Activated naive CD4-positive, alpha-beta T cell treated with anti-CD3 and anti-CD28 coated beads, Interleukin-2, amount 10 ng/mL, durations not matched to agents 7 days and 5 days (primary cell): ENCODE measurements at regions not wholly inside any gene's neighbourhood (a gene's known extent, or its start where the extent isn't known, plus 50 kb on each side); places are given as distances from the start of the nearest gene placed in this dataset.

ENCODE experiments used
- CTCF ChIA-PET: fragments of 350-600 bp; sonication (Branson Sonifier 250); formaldehyde crosslinking; loops from one replicate; lab custom pipeline; 2021; ENCODE audit warnings: antibody characterized with exemption; lab: Charles Lee
- DNase-seq: peaks from one replicate; pipeline ENCODE4 v3.0.0-alpha.2; 2020
- H3K27ac Mint-ChIP-seq: one replicate; pipeline ENCODE4 v1.8.0; 2021; ENCODE audit warnings: mild to moderate bottlenecking, moderate library complexity, mixed read lengths
- H3K27me3 Mint-ChIP-seq: one replicate; pipeline ENCODE4 v1.8.0; 2021; ENCODE audit warnings: mild to moderate bottlenecking, mixed read lengths
- H3K36me3 Mint-ChIP-seq: one replicate; pipeline ENCODE4 v1.8.0; 2021; ENCODE audit warnings: mixed read lengths
- H3K4me1 Mint-ChIP-seq: one replicate; pipeline ENCODE4 v1.8.0; 2021; ENCODE audit warnings: mixed read lengths
- H3K4me3 Mint-ChIP-seq: one replicate; pipeline ENCODE4 v1.8.0; 2021; ENCODE audit warnings: mild to moderate bottlenecking, moderate library complexity, mixed read lengths
- H3K9me3 Mint-ChIP-seq: one replicate; pipeline ENCODE4 v1.8.0; 2021; ENCODE audit warnings: mixed read lengths

GRCh38 chr4:157447195-157447594 is 226.7 kb downstream of the GRIA2 start:
- no peaks in the 10 kb centered on the region for H3K36me3 Mint-ChIP-seq
- H3K9me3 Mint-ChIP-seq = peaks cover 5% of the 10 kb centered on the region
- DNase-seq = no peak

GRCh38 chr4:157444014-157444413 is 223.5 kb downstream of the GRIA2 start:
- CTCF ChIA-PET = no interaction called here
- H3K4me3 Mint-ChIP-seq = no peak overlapping the region
- H3K27ac Mint-ChIP-seq = no peak overlapping the region
- no peaks in the 10 kb centered on the region for H3K36me3 Mint-ChIP-seq
- peaks cover 4% of the 10 kb centered on the region for H3K9me3 Mint-ChIP-seq
- H3K27me3 Mint-ChIP-seq = no peaks in the 10 kb centered on the region
- no peak for DNase-seq
- no peaks in the 10 kb centered on the region for H3K4me1 Mint-ChIP-seq

More at GRCh38 chr4:157447195-157447594, 226.7 kb downstream of the GRIA2 start:
- H3K27ac Mint-ChIP-seq = no peak overlapping the region
- CTCF ChIA-PET = no interaction called here
- H3K4me3 Mint-ChIP-seq = no peak overlapping the region
- no peaks in the 10 kb centered on the region for H3K27me3 Mint-ChIP-seq
- H3K4me1 Mint-ChIP-seq = no peaks in the 10 kb centered on the region

- CTCF ChIA-PET = no interaction called here
- Mint-ChIP-seq H3K27me3 (no peaks in the 10 kb centered on the region), H3K36me3 (no peaks in the 10 kb centered on the region), H3K4me1 (no peaks in the 10 kb centered on the region), H3K9me3 (peaks cover 4% of the 10 kb centered on the region), H3K4me3 (no peak overlapping the region), H3K27ac (no peak overlapping the region)
- no peak for DNase-seq
These were observed 223.0 kb downstream of the GRIA2 start for GRCh38 chr4:157443537-157443936.

GRCh38 chr4:157425897-157426296 is 205.4 kb downstream of the GRIA2 start:
- H3K36me3 Mint-ChIP-seq = no peaks in the 10 kb centered on the region
- peaks cover 6% of the 10 kb centered on the region for H3K9me3 Mint-ChIP-seq
- DNase-seq = no peak
- H3K27me3 Mint-ChIP-seq = no peaks in the 10 kb centered on the region
- no peaks in the 10 kb centered on the region for H3K4me1 Mint-ChIP-seq
- CTCF ChIA-PET = no interaction called here
- no peak overlapping the region for H3K27ac Mint-ChIP-seq
- no peak overlapping the region for H3K4me3 Mint-ChIP-seq

- H3K4me3 Mint-ChIP-seq = no peak overlapping the region
- H3K9me3 Mint-ChIP-seq = peaks cover 10% of the 10 kb centered on the region
- H3K27me3 Mint-ChIP-seq = no peaks in the 10 kb centered on the region
- no peaks in the 10 kb centered on the region for H3K36me3 Mint-ChIP-seq
- no peak overlapping the region for H3K27ac Mint-ChIP-seq
- no peak for DNase-seq
- CTCF ChIA-PET = no interaction called here
- no peaks in the 10 kb centered on the region for H3K4me1 Mint-ChIP-seq
These were observed 203.0 kb downstream of the GRIA2 start for GRCh38 chr4:157423526-157424020.

- Mint-ChIP-seq H3K9me3 (peaks cover 10% of the 10 kb centered on the region), H3K27ac (no peak overlapping the region), H3K4me3 (no peak overlapping the region), H3K27me3 (no peaks in the 10 kb centered on the region), H3K4me1 (no peaks in the 10 kb centered on the region), H3K36me3 (no peaks in the 10 kb centered on the region)
- CTCF ChIA-PET = no interaction called here
- no peak for DNase-seq
These were observed 200.8 kb downstream of the GRIA2 start for GRCh38 chr4:157421365-157421764.
